A549 (cell line): ENCODE measurements at regions not wholly inside any gene's neighbourhood (a gene's known extent, or its start where the extent isn't known, plus 50 kb on each side); places are given as distances from the start of the nearest gene placed in this dataset.

Experiments used
- ATAC-seq, 2 experiments: fragments of 200-7000 bp in 1 of 2; fragments of >200 bp in 1 of 2; cut with Nextera tagmentation in 1 of 2; cut with Tn5 transposase in 1 of 2; 3 replicates each; pipeline versions ENCODE4 v1.8.0 to v1.9.1; 2018 to 2020; ENCODE audit warnings: mild to moderate bottlenecking in 1 of 2, moderate library complexity in 1 of 2
- CTCF ChIA-PET: fragments of 300-600 bp; sonication (Branson Sonifier 250); formaldehyde crosslinking; extraction: SDS; loops from one replicate; lab custom pipeline; 2021; ENCODE audit warnings: antibody characterized with exemption, inconsistent platforms; lab: Yijun Ruan, JAX
- POLR2A ChIA-PET: fragments of 350-600 bp; formaldehyde crosslinking; extraction: SDS; loops from one replicate; lab custom pipeline; 2021; ENCODE audit warnings: antibody characterized with exemption, inconsistent platforms; lab: Yijun Ruan, JAX
- DNase-seq, 2 experiments: peaks; one replicate each; pipeline versions ENCODE4 v3.0.0 to v3.0.0-alpha.2; 2011 to 2016; ENCODE audit warnings: low read depth in 1 of 2, low spot score in 1 of 2
- FAIRE-seq: peaks from 2 replicates; lab custom pipeline; 2011; peaks lifted over from hg19 to GRCh38; lab: Jason Lieb, UNC
- H3K27ac ChIP-seq, 2 experiments: fragments of >200 bp; sonication (Bioruptor Twin); formaldehyde crosslinking; 3 replicates each; pipeline ENCODE4 v1.5.1; 2016 to 2017
- H3K4me1 ChIP-seq: fragments of >200 bp; sonication (Bioruptor Twin); formaldehyde crosslinking; 3 replicates; pipeline ENCODE4 v1.6.1; 2016
- H3K4me2 ChIP-seq: fragments of >200 bp; sonication (Bioruptor Twin); formaldehyde crosslinking; 3 replicates; pipeline ENCODE4 v1.6.1; 2016
- H3K4me3 ChIP-seq: fragments of >200 bp; sonication (Bioruptor Twin); formaldehyde crosslinking; 3 replicates; pipeline ENCODE4 v1.5.1; 2016
- H3K9me3 ChIP-seq: fragments of >200 bp; sonication (Bioruptor Twin); formaldehyde crosslinking; 3 replicates; pipeline ENCODE4 v1.6.1; 2016
- CEBPB ChIP-seq, 2 experiments: fragments of >200 bp in 1 of 2; sonication (Bioruptor Twin) in 1 of 2; formaldehyde crosslinking in 1 of 2; IDR thresholded peaks; 2 replicates each; pipeline ENCODE4 v1.6.1; 2012 to 2016
- EP300 ChIP-seq, 2 experiments: fragments of >200 bp; sonication (Bioruptor Twin); formaldehyde crosslinking; IDR thresholded peaks; 2 replicates in 1 of 2; 3 replicates in 1 of 2; pipeline ENCODE4 v1.6.1; 2016 to 2017
- FOSB ChIP-seq: fragments of 250-450 bp; sonication (Bioruptor Pico); IDR thresholded peaks from 2 replicates; pipeline ENCODE4 v1.5.0; 2020; ENCODE audit warnings: mild to moderate bottlenecking, moderate library complexity
- FOXS1 ChIP-seq: fragments of 250-450 bp; sonication (Bioruptor Pico); IDR thresholded peaks from 2 replicates; pipeline ENCODE4 v1.5.0; 2020; ENCODE audit warnings: mild to moderate bottlenecking, moderate library complexity
- GATA3 ChIP-seq: IDR thresholded peaks from 2 replicates; pipeline ENCODE4 v1.6.1; 2012; ENCODE audit warnings: borderline replicate concordance
- HOXB5 ChIP-seq: fragments of 250-450 bp; sonication (Bioruptor Pico); IDR thresholded peaks from 2 replicates; pipeline ENCODE4 v1.5.0; 2020; ENCODE audit warnings: mild to moderate bottlenecking, moderate library complexity
- KDM1A ChIP-seq: fragments of 200-600 bp; sonication (generic); IDR thresholded peaks from 2 replicates; pipeline ENCODE4 v1.6.1; 2016; ENCODE audit warnings: low read depth, mild to moderate bottlenecking
- MAZ ChIP-seq: fragments of 150-350 bp; IDR thresholded peaks from 2 replicates; pipeline ENCODE4 v1.6.1; 2014; ENCODE audit warnings: antibody characterized with exemption, low read depth, low read length, borderline replicate concordance
- PHF8 ChIP-seq: fragments of 200-600 bp; sonication (generic); IDR thresholded peaks from 2 replicates; pipeline ENCODE4 v1.6.1; 2016; ENCODE audit warnings: low read depth, mild to moderate bottlenecking, antibody characterized with exemption, moderate library complexity, borderline replicate concordance
- POLR2AphosphoS2 ChIP-seq: conservative IDR thresholded peaks from 2 replicates; pipeline ENCODE4 v1.6.1; 2012; ENCODE audit warnings: low read length, improper control_type of control experiment, inconsistent platforms
- RARB ChIP-seq: fragments of 250-450 bp; sonication (Bioruptor Pico); IDR thresholded peaks from 2 replicates; pipeline ENCODE4 v1.8.0; 2021; ENCODE audit warnings: mild to moderate bottlenecking, moderate library complexity
- RCOR1 ChIP-seq: fragments of 150-350 bp; IDR thresholded peaks from 2 replicates; pipeline ENCODE4 v1.6.1; 2014; ENCODE audit warnings: antibody characterized with exemption, low read length, low read depth
- RFX5 ChIP-seq: fragments of 450-650 bp; IDR thresholded peaks from 2 replicates; pipeline ENCODE4 v1.7.1; 2014; ENCODE audit warnings: antibody characterized with exemption, mild to moderate bottlenecking, moderate library complexity
- RNF2 ChIP-seq: fragments of 200-600 bp; sonication (generic); IDR thresholded peaks from 2 replicates; pipeline ENCODE4 v1.6.1; 2016; ENCODE audit warnings: low read depth, mild to moderate bottlenecking, antibody characterized with exemption, moderate library complexity, borderline replicate concordance
- TFCP2L1 ChIP-seq: fragments of 250-450 bp; sonication (Bioruptor Pico); IDR thresholded peaks from 2 replicates; pipeline ENCODE4 v1.5.0; 2021; ENCODE audit warnings: mild to moderate bottlenecking
- TP53 ChIP-seq: fragments of 250-450 bp; sonication (Bioruptor Pico); IDR thresholded peaks from 2 replicates; pipeline ENCODE4 v1.5.0; 2021; ENCODE audit warnings: mild to moderate bottlenecking, moderate library complexity
- WGBS: methylation state at CpG from one replicate; pipeline ENCODE4 v1.1.6; 2017; ENCODE audit errors: missing lambda C conversion rate; 5-methylcytosine and 5-hydroxymethylcytosine counted together
- TF ChIP-seq, protein P1 (sequence below): fragments of >200 bp; sonication (Bioruptor Twin); formaldehyde crosslinking; IDR thresholded peaks from 3 replicates; pipeline ENCODE4 v1.6.1; 2016
- TF ChIP-seq, protein P2 (sequence below): IDR thresholded peaks from 2 replicates; pipeline ENCODE4 v1.6.1; 2012
- TF ChIP-seq, protein P3 (sequence below): IDR thresholded peaks from 2 replicates; pipeline ENCODE4 v1.6.1; 2012
- TF ChIP-seq, protein P4 (sequence below): fragments of 200-600 bp; sonication (generic); IDR thresholded peaks from 2 replicates; pipeline ENCODE4 v1.6.1; 2016; ENCODE audit warnings: antibody characterized with exemption, mild to moderate bottlenecking, moderate library complexity
- TF ChIP-seq, protein P5 (sequence below): fragments of 250-450 bp; sonication (Bioruptor Pico); IDR thresholded peaks from 2 replicates; pipeline ENCODE4 v1.5.0; 2020; ENCODE audit warnings: low read depth, mild to moderate bottlenecking, moderate library complexity

DNA sequence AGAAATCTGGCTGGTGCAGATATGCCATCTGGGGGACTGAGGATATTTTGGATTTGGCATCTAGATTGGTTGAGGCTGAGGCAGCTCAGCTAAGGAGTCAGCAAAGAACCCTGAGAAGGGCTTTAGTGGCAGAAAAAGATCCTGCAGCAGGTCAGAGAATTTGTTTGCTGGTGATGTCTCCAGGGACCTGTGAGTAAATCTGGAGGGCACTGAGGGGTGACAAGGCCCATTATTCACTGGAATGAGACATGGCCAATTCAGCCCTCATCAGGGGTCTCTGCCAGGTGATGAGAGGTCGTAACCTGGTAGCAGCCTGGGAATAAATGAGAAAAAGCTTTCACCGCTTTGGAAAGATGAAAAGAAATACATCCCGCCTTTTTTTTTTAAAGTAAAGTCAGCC lies 118.3 kb upstream of the FBXL4 start (continued):
- TF ChIP-seq, protein P1, sequence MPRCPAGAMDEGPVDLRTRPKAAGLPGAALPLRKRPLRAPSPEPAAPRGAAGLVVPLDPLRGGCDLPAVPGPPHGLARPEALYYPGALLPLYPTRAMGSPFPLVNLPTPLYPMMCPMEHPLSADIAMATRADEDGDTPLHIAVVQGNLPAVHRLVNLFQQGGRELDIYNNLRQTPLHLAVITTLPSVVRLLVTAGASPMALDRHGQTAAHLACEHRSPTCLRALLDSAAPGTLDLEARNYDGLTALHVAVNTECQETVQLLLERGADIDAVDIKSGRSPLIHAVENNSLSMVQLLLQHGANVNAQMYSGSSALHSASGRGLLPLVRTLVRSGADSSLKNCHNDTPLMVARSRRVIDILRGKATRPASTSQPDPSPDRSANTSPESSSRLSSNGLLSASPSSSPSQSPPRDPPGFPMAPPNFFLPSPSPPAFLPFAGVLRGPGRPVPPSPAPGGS: no peak
- TF ChIP-seq RFX5 (no peak), PHF8 (no peak), RNF2 (no peak), MAZ (no peak), GATA3 (no peak), POLR2AphosphoS2 (no peak)
- TF ChIP-seq, protein P2, sequence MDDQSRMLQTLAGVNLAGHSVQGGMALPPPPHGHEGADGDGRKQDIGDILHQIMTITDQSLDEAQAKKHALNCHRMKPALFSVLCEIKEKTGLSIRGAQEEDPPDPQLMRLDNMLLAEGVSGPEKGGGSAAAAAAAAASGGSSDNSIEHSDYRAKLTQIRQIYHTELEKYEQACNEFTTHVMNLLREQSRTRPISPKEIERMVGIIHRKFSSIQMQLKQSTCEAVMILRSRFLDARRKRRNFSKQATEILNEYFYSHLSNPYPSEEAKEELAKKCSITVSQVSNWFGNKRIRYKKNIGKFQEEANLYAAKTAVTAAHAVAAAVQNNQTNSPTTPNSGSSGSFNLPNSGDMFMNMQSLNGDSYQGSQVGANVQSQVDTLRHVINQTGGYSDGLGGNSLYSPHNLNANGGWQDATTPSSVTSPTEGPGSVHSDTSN: no peak
- TF ChIP-seq, protein P3, sequence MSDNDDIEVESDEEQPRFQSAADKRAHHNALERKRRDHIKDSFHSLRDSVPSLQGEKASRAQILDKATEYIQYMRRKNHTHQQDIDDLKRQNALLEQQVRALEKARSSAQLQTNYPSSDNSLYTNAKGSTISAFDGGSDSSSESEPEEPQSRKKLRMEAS: no peak
- TF ChIP-seq, protein P4, sequence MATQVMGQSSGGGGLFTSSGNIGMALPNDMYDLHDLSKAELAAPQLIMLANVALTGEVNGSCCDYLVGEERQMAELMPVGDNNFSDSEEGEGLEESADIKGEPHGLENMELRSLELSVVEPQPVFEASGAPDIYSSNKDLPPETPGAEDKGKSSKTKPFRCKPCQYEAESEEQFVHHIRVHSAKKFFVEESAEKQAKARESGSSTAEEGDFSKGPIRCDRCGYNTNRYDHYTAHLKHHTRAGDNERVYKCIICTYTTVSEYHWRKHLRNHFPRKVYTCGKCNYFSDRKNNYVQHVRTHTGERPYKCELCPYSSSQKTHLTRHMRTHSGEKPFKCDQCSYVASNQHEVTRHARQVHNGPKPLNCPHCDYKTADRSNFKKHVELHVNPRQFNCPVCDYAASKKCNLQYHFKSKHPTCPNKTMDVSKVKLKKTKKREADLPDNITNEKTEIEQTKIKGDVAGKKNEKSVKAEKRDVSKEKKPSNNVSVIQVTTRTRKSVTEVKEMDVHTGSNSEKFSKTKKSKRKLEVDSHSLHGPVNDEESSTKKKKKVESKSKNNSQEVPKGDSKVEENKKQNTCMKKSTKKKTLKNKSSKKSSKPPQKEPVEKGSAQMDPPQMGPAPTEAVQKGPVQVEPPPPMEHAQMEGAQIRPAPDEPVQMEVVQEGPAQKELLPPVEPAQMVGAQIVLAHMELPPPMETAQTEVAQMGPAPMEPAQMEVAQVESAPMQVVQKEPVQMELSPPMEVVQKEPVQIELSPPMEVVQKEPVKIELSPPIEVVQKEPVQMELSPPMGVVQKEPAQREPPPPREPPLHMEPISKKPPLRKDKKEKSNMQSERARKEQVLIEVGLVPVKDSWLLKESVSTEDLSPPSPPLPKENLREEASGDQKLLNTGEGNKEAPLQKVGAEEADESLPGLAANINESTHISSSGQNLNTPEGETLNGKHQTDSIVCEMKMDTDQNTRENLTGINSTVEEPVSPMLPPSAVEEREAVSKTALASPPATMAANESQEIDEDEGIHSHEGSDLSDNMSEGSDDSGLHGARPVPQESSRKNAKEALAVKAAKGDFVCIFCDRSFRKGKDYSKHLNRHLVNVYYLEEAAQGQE: no peak

DNA sequence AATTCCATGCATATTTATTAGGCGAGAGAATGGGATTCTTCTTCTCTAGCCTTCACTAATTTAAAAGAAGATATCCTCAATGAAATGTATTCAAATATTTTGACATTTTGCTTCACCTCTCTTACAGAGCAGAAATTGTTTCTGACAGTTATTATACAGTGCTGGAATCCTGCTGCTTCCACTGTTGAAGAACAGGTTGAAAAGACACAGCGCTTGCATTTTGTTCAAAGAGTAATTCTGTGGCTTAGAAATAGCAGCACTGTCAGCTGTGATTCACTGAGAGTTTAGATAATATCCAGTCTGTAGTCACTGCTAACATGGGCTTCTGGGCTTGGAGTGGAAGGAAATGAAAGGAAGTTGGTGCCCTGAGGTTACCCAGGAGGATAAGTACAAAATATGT lies 117.1 kb upstream of the FBXL4 start:
- WGBS: 15% methylated on average over 2 of the region's 2 CpGs
- FAIRE-seq: no peak

More for the DNA sequence above, 117.1 kb upstream of the FBXL4 start:
- ATAC-seq: no peak
- H3K4me1 ChIP-seq: no peaks in the 10 kb centered on the region
- no peak overlapping the region for H3K4me2 ChIP-seq
- no peak for DNase-seq
- H3K27ac ChIP-seq: no peak overlapping the region
- ChIA-PET POLR2A (no interaction called here), CTCF (no interaction called here)
- TF ChIP-seq HOXB5 (CRISPR knock-in tag) (no peak), EP300 (IDR thresholded peaks at IDR 0.05) (no peak), TP53 (CRISPR knock-in tag) (no peak), FOSB (CRISPR knock-in tag) (no peak), KDM1A (no peak), RARB (CRISPR knock-in tag) (no peak), RCOR1 (no peak), CEBPB (IDR thresholded peaks at IDR 0.05) (no peak), FOXS1 (CRISPR knock-in tag) (no peak), TFCP2L1 (CRISPR knock-in tag) (no peak)
- TF ChIP-seq, protein P3: no peak
- TF ChIP-seq, protein P2: no peak
- TF ChIP-seq, protein P5, sequence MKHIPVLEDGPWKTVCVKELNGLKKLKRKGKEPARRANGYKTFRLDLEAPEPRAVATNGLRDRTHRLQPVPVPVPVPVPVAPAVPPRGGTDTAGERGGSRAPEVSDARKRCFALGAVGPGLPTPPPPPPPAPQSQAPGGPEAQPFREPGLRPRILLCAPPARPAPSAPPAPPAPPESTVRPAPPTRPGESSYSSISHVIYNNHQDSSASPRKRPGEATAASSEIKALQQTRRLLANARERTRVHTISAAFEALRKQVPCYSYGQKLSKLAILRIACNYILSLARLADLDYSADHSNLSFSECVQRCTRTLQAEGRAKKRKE: no peak
- no peak overlapping the region for H3K4me3 ChIP-seq
- no peaks in the 10 kb centered on the region for H3K9me3 ChIP-seq
